Liver (tissue), 3 donors: ENCODE measurements at regions not wholly inside any gene's neighbourhood (a gene's known extent, or its start where the extent isn't known, plus 50 kb on each side); places are given as distances from the start of the nearest gene placed in this dataset.

Experiments used
- RAD21 ChIP-seq, 2 donors: IDR thresholded peaks; 2 replicates each; pipeline ENCODE4 v1.6.1; 2016; ENCODE audit warnings: antibody characterized with exemption in 2 of 2, mild to moderate bottlenecking in 2 of 2
- RXRA ChIP-seq, 2 donors: IDR thresholded peaks; 2 replicates each; pipeline ENCODE4 v1.6.1; 2017 to 2018; ENCODE audit warnings: antibody characterized with exemption in 2 of 2, mild to moderate bottlenecking in 1 of 2
- TAF1 ChIP-seq: conservative IDR thresholded peaks from 2 replicates; pipeline ENCODE4 v1.6.1; 2016; ENCODE audit warnings: antibody characterized with exemption, mild to moderate bottlenecking
- TF ChIP-seq, protein P1 (sequence below): fragments of 150-350 bp; IDR thresholded peaks from 2 replicates; pipeline ENCODE4 v1.5.1; 2017; ENCODE audit warnings: improper control_type of control experiment, low read depth, low read length; ENCODE audit not compliant: missing input control
- TF ChIP-seq, protein P2 (sequence below): IDR thresholded peaks from 2 replicates; pipeline ENCODE4 v1.6.1; 2016; ENCODE audit warnings: antibody characterized with exemption
- donor health status: healthy.
- donor health status: healthy.

DNA sequence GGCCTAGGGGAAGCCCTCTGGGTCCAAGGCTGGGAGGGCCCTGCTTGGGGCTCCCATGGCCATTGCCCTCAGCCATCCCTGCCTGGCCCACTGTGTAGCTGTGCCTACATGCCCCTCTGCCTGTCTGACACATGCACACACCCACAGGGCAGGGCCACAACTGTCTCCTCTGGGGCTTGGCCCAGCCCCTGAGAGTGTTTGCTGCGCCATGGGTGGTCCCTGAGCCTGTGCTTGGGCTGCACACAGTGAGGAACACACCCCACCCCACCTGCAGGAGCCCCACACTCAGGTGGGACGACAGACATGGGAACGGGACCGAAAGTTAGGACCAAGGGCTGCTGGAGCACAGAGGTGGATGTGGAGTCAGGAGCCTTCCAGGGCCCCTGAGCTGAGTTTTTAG lies 489.5 kb downstream of the TBC1D22A start:
- TF ChIP-seq, protein P1, sequence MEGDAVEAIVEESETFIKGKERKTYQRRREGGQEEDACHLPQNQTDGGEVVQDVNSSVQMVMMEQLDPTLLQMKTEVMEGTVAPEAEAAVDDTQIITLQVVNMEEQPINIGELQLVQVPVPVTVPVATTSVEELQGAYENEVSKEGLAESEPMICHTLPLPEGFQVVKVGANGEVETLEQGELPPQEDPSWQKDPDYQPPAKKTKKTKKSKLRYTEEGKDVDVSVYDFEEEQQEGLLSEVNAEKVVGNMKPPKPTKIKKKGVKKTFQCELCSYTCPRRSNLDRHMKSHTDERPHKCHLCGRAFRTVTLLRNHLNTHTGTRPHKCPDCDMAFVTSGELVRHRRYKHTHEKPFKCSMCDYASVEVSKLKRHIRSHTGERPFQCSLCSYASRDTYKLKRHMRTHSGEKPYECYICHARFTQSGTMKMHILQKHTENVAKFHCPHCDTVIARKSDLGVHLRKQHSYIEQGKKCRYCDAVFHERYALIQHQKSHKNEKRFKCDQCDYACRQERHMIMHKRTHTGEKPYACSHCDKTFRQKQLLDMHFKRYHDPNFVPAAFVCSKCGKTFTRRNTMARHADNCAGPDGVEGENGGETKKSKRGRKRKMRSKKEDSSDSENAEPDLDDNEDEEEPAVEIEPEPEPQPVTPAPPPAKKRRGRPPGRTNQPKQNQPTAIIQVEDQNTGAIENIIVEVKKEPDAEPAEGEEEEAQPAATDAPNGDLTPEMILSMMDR: no peak
- TF ChIP-seq TAF1 (no peak), RXRA (IDR thresholded peaks at IDR 0.05) (no peak), RAD21 (IDR thresholded peaks at IDR 0.05) (no peak)
- TF ChIP-seq, protein P2, sequence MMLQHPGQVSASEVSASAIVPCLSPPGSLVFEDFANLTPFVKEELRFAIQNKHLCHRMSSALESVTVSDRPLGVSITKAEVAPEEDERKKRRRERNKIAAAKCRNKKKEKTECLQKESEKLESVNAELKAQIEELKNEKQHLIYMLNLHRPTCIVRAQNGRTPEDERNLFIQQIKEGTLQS: no peak
